Spleen (tissue), 11 donors: ENCODE measurements at regions not wholly inside any gene's neighbourhood (a gene's known extent, or its start where the extent isn't known, plus 50 kb on each side); places are given as distances from the start of the nearest gene placed in this dataset.

Experiments used
- DNase-seq: peaks from one replicate; pipeline ENCODE4 v3.0.0-alpha.2; 2020
- H3K27ac ChIP-seq, 8 donors: fragments of 200-600 bp; sonication (generic) in 7 of 8; 1 replicate in 4 of 8; 2 replicates in 4 of 8; pipeline versions ENCODE4 v1.5.0 to v1.8.0; 2016 to 2021; ENCODE audit warnings: inconsistent platforms in 4 of 8, mild to moderate bottlenecking in 4 of 8, moderate library complexity in 1 of 8
- H3K27me3 ChIP-seq, 7 donors: fragments of 200-600 bp; sonication (generic) in 6 of 7; replicated peaks in 1 of 7; 1 replicate in 4 of 7; 2 replicates in 3 of 7; pipeline versions ENCODE4 v1.5.0 to v1.8.0; 2016 to 2021; ENCODE audit warnings: inconsistent platforms in 3 of 7, mild to moderate bottlenecking in 1 of 7
- H3K36me3 ChIP-seq, 6 donors: fragments of 200-600 bp; sonication (generic) in 5 of 6; 1 replicate in 4 of 6; 2 replicates in 2 of 6; pipeline versions ENCODE4 v1.5.0 to v1.8.0; 2016 to 2021; ENCODE audit warnings: inconsistent platforms in 2 of 6
- H3K4me1 ChIP-seq, 6 donors: fragments of 200-600 bp; sonication (generic) in 5 of 6; 1 replicate in 3 of 6; 2 replicates in 3 of 6; pipeline versions ENCODE4 v1.5.0 to v1.8.0; 2016 to 2021; ENCODE audit warnings: inconsistent platforms in 3 of 6
- H3K4me3 ChIP-seq, 8 donors: fragments of 200-600 bp; sonication (generic) in 7 of 8; 1 replicate in 4 of 8; 2 replicates in 4 of 8; pipeline versions ENCODE4 v1.5.0 to v1.8.0; 2016 to 2021; ENCODE audit warnings: inconsistent platforms in 4 of 8, mild to moderate bottlenecking in 4 of 8, moderate library complexity in 2 of 8
- H3K9me3 ChIP-seq, 8 donors: fragments of 200-600 bp; sonication (generic) in 7 of 8; 1 replicate in 4 of 8; 2 replicates in 4 of 8; pipeline versions ENCODE4 v1.5.0 to v1.8.0; 2016 to 2021; ENCODE audit warnings: inconsistent platforms in 4 of 8
- POLR2A ChIP-seq, 3 donors: fragments of 450-650 bp; IDR thresholded peaks; one replicate each; pipeline ENCODE4 v1.5.1; 2017; ENCODE audit warnings: antibody characterized with exemption in 3 of 3, mild to moderate bottlenecking in 1 of 3
- POLR2AphosphoS5 ChIP-seq, 3 donors: sonication (generic); formaldehyde crosslinking; IDR thresholded peaks; one replicate each; pipeline ENCODE4 v1.5.1; 2017; ENCODE audit warnings: antibody characterized with exemption in 3 of 3
- WGBS, 5 donors: extraction: QIAGEN DNeasy Blood & Tissue Kit in 3 of 5; methylation state at CpG; one replicate each; pipeline versions ENCODE4 v1.1.5 to v1.1.7; 2013 to 2018; 5-methylcytosine and 5-hydroxymethylcytosine counted together
- intact Hi-C: fragments of 100-400 bp; cut with DNase I; formaldehyde crosslinking; loops from one replicate; pipeline ENCODE4 v1.15.0; 2023; ENCODE audit warnings: low total_unique reads
- TF ChIP-seq, protein P1 (sequence below), 11 experiments: fragments of 200-600 bp in 7 of 11; fragments of 450-650 bp in 4 of 11; sonication (generic) in 4 of 11; IDR thresholded peaks in 8 of 11; conservative IDR thresholded peaks in 3 of 11; 1 replicate in 7 of 11; 2 replicates in 4 of 11; pipeline versions ENCODE4 v1.4.0 to v1.8.0; 2016 to 2021; ENCODE audit warnings: antibody characterized with exemption in 11 of 11, inconsistent platforms in 4 of 11, mild to moderate bottlenecking in 1 of 11
- donor health status: healthy with polysubstance abuse.
- donor health status: DM: no; HTN: no; CAD: no; lungs with moderate emphysema.
- donor health status: DM: no; HTN: no; CAD: no.
- donor health status: Bipolar disorder and iron deficiency.
- donor health status: healthy.
- donor health status: DM: no; HTN: no; CAD: no.
- donor health status: DM: yes; HTN: yes; CAD: no.

DNA sequence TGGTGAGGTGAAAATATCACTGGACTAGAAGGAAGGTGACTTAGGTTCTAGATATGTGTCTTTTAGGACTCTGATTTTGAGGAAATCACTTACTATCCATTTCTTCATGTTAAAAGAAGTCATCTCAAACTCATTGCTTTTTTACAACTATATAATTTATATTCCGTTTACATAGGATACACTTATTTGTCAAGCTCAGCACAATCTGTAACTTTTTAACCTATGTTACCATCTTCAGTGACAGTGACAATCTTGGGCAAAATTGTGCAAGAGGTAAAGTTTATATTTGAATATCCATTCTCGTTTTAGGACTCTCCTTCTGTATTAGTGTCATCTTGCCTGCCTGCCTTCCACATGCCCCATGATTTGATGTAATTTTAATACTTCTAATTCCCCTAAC is 74.0 kb upstream of the FAM83B start:
- Histone ChIP-seq H3K36me3 (no peaks in the 10 kb centered on the region), H3K27me3 (no peaks in the 10 kb centered on the region), H3K27ac (no peak overlapping the region), H3K9me3 (peaks cover 0 to 5% (median 0%) of the 10 kb centered on the region in 8 donors), H3K4me1 (no peaks in the 10 kb centered on the region), H3K4me3 (no peak overlapping the region)
- TF ChIP-seq, protein P1, sequence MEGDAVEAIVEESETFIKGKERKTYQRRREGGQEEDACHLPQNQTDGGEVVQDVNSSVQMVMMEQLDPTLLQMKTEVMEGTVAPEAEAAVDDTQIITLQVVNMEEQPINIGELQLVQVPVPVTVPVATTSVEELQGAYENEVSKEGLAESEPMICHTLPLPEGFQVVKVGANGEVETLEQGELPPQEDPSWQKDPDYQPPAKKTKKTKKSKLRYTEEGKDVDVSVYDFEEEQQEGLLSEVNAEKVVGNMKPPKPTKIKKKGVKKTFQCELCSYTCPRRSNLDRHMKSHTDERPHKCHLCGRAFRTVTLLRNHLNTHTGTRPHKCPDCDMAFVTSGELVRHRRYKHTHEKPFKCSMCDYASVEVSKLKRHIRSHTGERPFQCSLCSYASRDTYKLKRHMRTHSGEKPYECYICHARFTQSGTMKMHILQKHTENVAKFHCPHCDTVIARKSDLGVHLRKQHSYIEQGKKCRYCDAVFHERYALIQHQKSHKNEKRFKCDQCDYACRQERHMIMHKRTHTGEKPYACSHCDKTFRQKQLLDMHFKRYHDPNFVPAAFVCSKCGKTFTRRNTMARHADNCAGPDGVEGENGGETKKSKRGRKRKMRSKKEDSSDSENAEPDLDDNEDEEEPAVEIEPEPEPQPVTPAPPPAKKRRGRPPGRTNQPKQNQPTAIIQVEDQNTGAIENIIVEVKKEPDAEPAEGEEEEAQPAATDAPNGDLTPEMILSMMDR (IDR thresholded peaks at IDR 0.05 in 8 of 11, conservative IDR thresholded peaks at IDR 0.05 in 3 of 11): no peak
- no peak for TF ChIP-seq POLR2AphosphoS5 (IDR thresholded peaks at IDR 0.05)
- TF ChIP-seq POLR2A (IDR thresholded peaks at IDR 0.05): no peak
- intact Hi-C loops: no loop called here
- 65 to 77% (median 73%) methylated on average over 2 of the region's 2 CpGs for WGBS, 5 donors
- no peak for DNase-seq

DNA sequence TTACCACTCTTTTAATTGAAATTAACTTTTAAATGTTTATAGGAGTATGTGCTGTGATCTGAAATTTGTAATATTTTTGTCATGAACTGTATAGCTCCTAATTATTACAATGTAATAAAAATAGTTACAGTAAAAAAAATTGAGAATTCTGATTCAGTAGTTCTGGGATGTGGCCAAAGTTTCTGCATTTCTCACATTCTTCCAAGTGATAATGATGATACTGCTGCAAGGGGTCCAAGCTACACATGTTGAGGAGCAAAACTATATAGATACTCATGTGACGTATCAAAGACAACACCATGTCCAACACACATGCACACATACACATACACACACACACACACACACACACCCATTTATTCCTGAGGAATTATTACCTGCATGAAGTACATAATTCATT is 71.0 kb upstream of the FAM83B start:
- TF ChIP-seq POLR2AphosphoS5 (IDR thresholded peaks at IDR 0.05) (no peak), POLR2A (IDR thresholded peaks at IDR 0.05) (no peak)
- TF ChIP-seq, protein P1 (IDR thresholded peaks at IDR 0.05 in 8 of 11, conservative IDR thresholded peaks at IDR 0.05 in 3 of 11): no peak

DNA sequence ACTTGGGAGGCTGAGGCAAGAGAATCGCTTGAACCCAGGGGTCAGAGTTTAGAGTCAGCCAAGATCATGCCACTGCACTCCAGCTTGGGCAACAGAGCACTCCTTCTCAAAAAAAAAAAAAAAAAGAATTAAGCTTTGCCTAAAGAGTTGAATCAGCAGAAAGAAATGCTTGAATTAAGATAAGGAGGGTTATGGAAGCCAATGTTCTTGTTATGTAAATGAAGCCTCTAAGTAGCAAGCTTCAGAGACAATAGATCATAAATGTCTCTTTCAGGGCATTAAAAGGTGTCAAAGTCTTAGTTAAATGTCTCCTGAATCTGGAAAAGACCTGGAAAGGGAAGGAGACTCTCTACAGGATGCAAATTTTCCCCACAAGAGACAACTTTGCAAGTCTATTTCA is 69.7 kb upstream of the FAM83B start:
- H3K36me3 ChIP-seq: no peaks in the 10 kb centered on the region
- TF ChIP-seq POLR2AphosphoS5 (IDR thresholded peaks at IDR 0.05) (no peak), POLR2A (IDR thresholded peaks at IDR 0.05) (no peak)
- TF ChIP-seq, protein P1 (IDR thresholded peaks at IDR 0.05 in 8 of 11, conservative IDR thresholded peaks at IDR 0.05 in 3 of 11): no peak
- DNase-seq: no peak
- intact Hi-C loops: no loop called here
- no peaks in the 10 kb centered on the region for H3K4me1 ChIP-seq
- no peak overlapping the region for H3K4me3 ChIP-seq
- no peaks in the 10 kb centered on the region for H3K27me3 ChIP-seq
- WGBS, 5 donors: 67 to 96% (median 90%) methylated on average over 1 of the region's 1 CpG
- H3K9me3 ChIP-seq: peaks cover 0 to 6% (median 0%) of the 10 kb centered on the region in 8 donors
- no peak overlapping the region for H3K27ac ChIP-seq

More for the DNA sequence above, 71.0 kb upstream of the FAM83B start:
- DNase-seq: no peak
- 72 to 94% (median 86%) methylated on average over 1 of the region's 1 CpG for WGBS, 5 donors
- intact Hi-C loops: no loop called here
- Histone ChIP-seq H3K27ac (no peak overlapping the region), H3K9me3 (peaks cover 0 to 6% (median 0%) of the 10 kb centered on the region in 8 donors), H3K4me3 (no peak overlapping the region), H3K4me1 (no peaks in the 10 kb centered on the region), H3K27me3 (no peaks in the 10 kb centered on the region), H3K36me3 (no peaks in the 10 kb centered on the region)

DNA sequence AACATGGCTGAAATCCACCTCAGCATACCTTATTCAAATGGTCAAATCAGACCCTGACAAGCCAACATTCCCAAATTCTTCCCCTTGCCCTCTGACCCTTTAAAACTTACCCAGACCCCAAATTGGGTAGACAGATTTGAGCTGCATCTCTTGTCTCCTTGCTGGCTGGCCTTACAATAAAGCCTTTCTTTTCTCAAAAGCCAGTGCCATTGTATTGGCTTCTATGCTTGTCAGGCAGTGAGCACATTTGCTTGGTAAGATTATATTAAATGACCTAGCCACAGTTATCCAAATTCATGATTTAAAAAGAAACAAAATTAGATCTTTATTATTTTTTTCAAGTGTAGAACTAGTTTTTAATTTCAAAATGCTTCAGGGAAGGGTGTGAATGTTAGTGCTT is 67.8 kb upstream of the FAM83B start:
- H3K9me3 ChIP-seq: peaks cover 0 to 6% (median 0%) of the 10 kb centered on the region in 8 donors
- intact Hi-C loops: no loop called here
- no peak overlapping the region for H3K4me3 ChIP-seq
- no peak overlapping the region for H3K27ac ChIP-seq
- TF ChIP-seq, protein P1 (IDR thresholded peaks at IDR 0.05 in 8 of 11, conservative IDR thresholded peaks at IDR 0.05 in 3 of 11): no peak
- no peak for TF ChIP-seq POLR2A (IDR thresholded peaks at IDR 0.05)
- TF ChIP-seq POLR2AphosphoS5 (IDR thresholded peaks at IDR 0.05): no peak
- no peaks in the 10 kb centered on the region for H3K36me3 ChIP-seq
- H3K4me1 ChIP-seq: no peaks in the 10 kb centered on the region
- no peaks in the 10 kb centered on the region for H3K27me3 ChIP-seq
- DNase-seq: no peak
